IPS-15b (cell line): ENCODE measurements at regions not wholly inside any gene's neighbourhood (a gene's known extent, or its start where the extent isn't known, plus 50 kb on each side); places are given as distances from the start of the nearest gene placed in this dataset.
"Not testable (repeated sequence)": the region's sequence is repeated elsewhere in the genome, so short reads cannot be mapped to it uniquely, and the experiment has no call there.

Experiments
- H3K27me3 ChIP-seq: one replicate; pipeline ENCODE4 v1.6.1; 2013; ENCODE audit warnings: low read length; ENCODE audit not compliant: control insufficient read depth, insufficient read depth
- H3K36me3 ChIP-seq: one replicate; pipeline ENCODE4 v1.6.1; 2013; ENCODE audit warnings: low read length; ENCODE audit not compliant: control insufficient read depth, insufficient read depth
- H3K4me1 ChIP-seq: one replicate; pipeline ENCODE4 v1.6.1; 2013; ENCODE audit warnings: mild to moderate bottlenecking, low read length; ENCODE audit not compliant: control insufficient read depth, insufficient read depth
- H3K4me3 ChIP-seq: one replicate; pipeline ENCODE4 v1.5.1; 2013; ENCODE audit warnings: low read depth, low read length
- H3K9ac ChIP-seq: one replicate; pipeline ENCODE4 v1.6.1; 2013; ENCODE audit warnings: low read depth, mild to moderate bottlenecking, low read length
- H3K9me3 ChIP-seq: one replicate; pipeline ENCODE4 v1.6.1; 2013; ENCODE audit warnings: mild to moderate bottlenecking, low read length; ENCODE audit not compliant: control insufficient read depth, insufficient read depth

DNA sequence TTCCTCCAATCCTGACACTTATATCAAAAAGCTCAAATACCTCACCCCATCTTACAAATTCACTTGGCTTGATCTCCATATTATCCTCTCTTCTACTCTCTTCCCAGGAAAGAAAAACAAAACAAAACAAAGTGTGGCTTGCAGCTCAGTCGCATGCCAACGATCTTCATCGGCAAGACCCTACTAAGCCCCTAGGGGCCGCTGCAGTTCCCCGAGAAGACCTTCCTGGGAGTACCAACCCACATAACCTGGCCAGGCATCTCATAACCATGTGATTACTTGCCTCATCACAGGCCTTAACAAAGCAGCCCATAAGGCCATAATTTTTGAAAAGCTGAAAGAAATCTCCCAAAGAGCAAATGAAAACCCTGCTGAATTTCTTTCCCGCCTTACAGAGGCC, 103.7 kb downstream of the ZNF92 start:
- no peak overlapping the region for H3K4me3 ChIP-seq
- H3K4me1 ChIP-seq = no peaks in the 10 kb centered on the region
- H3K9ac ChIP-seq = no peak overlapping the region
- no peaks in the 10 kb centered on the region for H3K36me3 ChIP-seq
- H3K27me3 ChIP-seq = no peaks in the 10 kb centered on the region
- H3K9me3 ChIP-seq = no peaks in the 10 kb centered on the region

DNA sequence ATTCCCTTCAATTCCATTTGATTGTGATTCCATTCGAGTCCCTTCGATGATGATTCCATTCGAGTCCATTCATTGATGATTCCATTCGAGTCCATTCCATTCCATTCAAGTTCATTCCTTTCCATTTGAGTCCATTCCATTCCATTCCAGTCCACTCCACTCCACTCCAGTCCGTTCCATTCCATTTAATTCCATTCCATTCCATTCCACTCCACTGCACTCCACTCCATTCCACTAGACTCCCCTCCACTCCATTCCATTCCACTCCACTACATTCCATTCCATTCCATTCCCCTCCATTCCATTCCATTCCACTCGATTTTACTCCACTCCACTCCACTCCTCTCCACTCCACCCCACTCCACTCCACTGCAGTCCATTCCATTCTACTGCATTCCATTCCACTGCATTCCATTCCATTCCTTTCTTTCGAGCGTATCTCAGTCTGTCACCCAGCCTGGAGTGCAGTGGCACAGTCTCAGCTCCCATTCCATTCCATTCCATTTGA, 115.7 kb downstream of the ZNF92 start:
- peaks cover 5% of the 10 kb centered on the region for H3K9me3 ChIP-seq
- no peak overlapping the region for H3K9ac ChIP-seq
- no peak overlapping the region for H3K4me3 ChIP-seq
- no peaks in the 10 kb centered on the region for H3K27me3 ChIP-seq
- no peaks in the 10 kb centered on the region for H3K4me1 ChIP-seq
- no peaks in the 10 kb centered on the region for H3K36me3 ChIP-seq

DNA sequence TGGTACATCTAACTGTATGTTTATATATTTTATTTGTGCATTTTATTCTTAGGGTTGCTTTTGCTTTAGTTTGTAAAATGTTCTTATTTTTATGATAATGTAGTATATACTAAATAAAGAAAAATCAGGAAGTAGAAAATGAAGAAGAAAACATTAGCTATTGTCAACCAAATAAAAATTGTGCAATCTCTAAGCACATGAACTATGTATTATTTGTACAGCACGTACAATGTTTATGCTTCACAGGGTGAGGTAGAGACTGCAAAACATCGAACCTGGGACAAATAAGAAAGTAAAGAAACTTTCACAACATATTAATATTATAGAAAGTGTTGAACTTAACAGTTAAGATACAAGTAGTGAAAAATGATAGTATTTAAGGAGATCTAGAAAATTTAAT, 123.0 kb downstream of the ZNF92 start:
- not testable (repeated sequence) for H3K4me3 ChIP-seq, H3K9ac ChIP-seq, H3K9me3 ChIP-seq, H3K4me1 ChIP-seq, H3K27me3 ChIP-seq, H3K36me3 ChIP-seq

DNA sequence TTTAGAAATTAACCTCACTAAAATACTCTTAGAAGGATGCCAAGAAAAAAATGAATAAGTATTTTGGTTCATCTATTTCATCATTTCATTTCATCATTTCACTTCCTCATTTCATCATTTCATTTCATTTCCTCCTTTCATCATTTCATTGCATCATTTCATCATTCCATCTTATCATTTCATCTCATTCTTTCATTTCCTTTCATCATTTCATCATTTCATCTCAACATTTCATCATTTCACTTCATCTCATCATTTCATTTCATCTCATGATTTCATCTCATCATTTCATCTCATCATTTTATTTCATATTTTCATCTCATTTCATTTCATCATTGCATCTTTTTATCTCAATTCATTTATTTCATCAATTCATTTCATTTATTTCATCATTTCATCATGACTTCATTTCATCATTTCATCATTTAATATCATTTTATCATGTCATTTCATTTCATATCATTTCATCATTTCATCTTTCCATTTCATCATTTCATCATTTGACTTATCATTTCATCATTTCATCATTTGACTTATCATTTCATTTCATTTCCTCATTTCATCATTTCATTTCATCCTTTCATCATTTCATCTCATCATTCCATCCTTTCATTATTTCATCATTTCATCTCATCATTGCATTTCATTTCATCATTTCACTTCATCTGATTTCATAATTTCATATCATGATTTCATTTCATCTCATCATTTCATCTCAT, 129.9 kb downstream of the ZNF92 start:
- Histone ChIP-seq H3K4me1 (no peaks in the 10 kb centered on the region), H3K9me3 (no peaks in the 10 kb centered on the region), H3K27me3 (no peaks in the 10 kb centered on the region), H3K9ac (no peak overlapping the region), H3K36me3 (no peaks in the 10 kb centered on the region), H3K4me3 (no peak overlapping the region)

DNA sequence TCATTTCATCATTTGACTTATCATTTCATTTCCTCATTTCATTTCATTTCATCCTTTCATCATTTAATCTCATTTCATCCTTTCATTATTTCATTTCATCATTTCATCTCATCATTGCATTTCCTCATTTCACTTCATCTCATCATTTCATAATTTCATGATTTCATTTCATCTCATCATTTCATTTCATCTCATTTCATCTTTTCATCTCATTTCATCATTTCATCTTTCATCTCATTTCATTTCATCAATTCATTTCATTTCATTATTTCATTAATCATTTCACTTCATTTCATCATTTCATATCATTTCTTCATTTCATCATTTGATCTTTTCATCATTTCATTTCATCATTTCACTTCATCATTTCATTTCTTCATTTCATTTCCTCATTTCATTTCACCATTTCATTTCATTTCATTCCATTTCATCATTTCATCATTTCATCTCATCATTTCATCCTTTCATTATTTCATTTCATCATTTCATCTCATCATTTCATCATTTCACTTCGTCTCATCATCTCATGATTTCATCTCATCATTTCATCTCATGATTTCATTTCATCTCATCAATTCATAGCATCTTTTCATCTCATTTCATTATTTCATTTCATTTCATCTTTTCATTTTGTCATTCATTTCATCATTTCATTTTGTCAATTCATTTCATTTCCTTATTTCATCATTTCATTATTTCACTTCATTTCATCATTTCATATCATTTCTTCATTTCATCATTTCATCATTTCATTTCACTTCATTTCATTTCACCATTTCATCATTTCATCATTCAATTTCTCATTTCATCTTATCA, 131.1 kb downstream of the ZNF92 start:
- H3K9me3 ChIP-seq, H3K4me1 ChIP-seq, H3K9ac ChIP-seq, H3K4me3 ChIP-seq, H3K27me3 ChIP-seq, H3K36me3 ChIP-seq: not testable (repeated sequence)

GRCh38 chr7:65505320-65505633, 131.6 kb downstream of the ZNF92 start:
- H3K4me1 ChIP-seq = not testable (repeated sequence)

GRCh38 chr7:65508581-65509367, 135.1 kb downstream of the ZNF92 start:
- not testable (repeated sequence) for H3K9ac ChIP-seq, H3K9me3 ChIP-seq, H3K4me1 ChIP-seq, H3K36me3 ChIP-seq, H3K4me3 ChIP-seq
- H3K27me3 ChIP-seq = peaks cover 21% of the 10 kb centered on the region

More at GRCh38 chr7:65505320-65505633, 131.6 kb downstream of the ZNF92 start:
- not testable (repeated sequence) for H3K9me3 ChIP-seq, H3K9ac ChIP-seq, H3K36me3 ChIP-seq, H3K4me3 ChIP-seq, H3K27me3 ChIP-seq

- Histone ChIP-seq H3K36me3 (no peaks in the 10 kb centered on the region), H3K4me1 (no peaks in the 10 kb centered on the region), H3K9me3 (no peaks in the 10 kb centered on the region), H3K27me3 (peaks cover 21% of the 10 kb centered on the region), H3K9ac (no peak overlapping the region), H3K4me3 (no peak overlapping the region)
Observed at GRCh38 chr7:65509368-65510186, 135.9 kb downstream of the ZNF92 start.

- not testable (repeated sequence) for H3K9ac ChIP-seq, H3K9me3 ChIP-seq, H3K36me3 ChIP-seq, H3K4me1 ChIP-seq, H3K4me3 ChIP-seq
- peaks cover 21% of the 10 kb centered on the region for H3K27me3 ChIP-seq
Observed at GRCh38 chr7:65510187-65510538, 136.5 kb downstream of the ZNF92 start.

- not testable (repeated sequence) for H3K27me3 ChIP-seq, H3K4me1 ChIP-seq, H3K4me3 ChIP-seq, H3K9me3 ChIP-seq, H3K36me3 ChIP-seq, H3K9ac ChIP-seq
Observed at GRCh38 chr7:65519751-65520150, 146.1 kb downstream of the ZNF92 start.

GRCh38 chr7:65545465-65546161, 172.0 kb downstream of the ZNF92 start:
- H3K27me3 ChIP-seq, H3K9ac ChIP-seq, H3K36me3 ChIP-seq, H3K9me3 ChIP-seq, H3K4me3 ChIP-seq, H3K4me1 ChIP-seq: not testable (repeated sequence)
